Hypothalamus (tissue), 51 donors: ENCODE measurements at regions not wholly inside any gene's neighbourhood (a gene's known extent, or its start where the extent isn't known, plus 50 kb on each side); places are given as distances from the start of the nearest gene placed in this dataset.
"Not testable (repeated sequence)": the region's sequence is repeated elsewhere in the genome, so short reads cannot be mapped to it uniquely, and the experiment has no call there.

Source experiments
- DNase-seq, 51 donors: peaks; one replicate each; lab custom pipeline; 2025; lab: John Stamatoyannopoulos, UW

DNA sequence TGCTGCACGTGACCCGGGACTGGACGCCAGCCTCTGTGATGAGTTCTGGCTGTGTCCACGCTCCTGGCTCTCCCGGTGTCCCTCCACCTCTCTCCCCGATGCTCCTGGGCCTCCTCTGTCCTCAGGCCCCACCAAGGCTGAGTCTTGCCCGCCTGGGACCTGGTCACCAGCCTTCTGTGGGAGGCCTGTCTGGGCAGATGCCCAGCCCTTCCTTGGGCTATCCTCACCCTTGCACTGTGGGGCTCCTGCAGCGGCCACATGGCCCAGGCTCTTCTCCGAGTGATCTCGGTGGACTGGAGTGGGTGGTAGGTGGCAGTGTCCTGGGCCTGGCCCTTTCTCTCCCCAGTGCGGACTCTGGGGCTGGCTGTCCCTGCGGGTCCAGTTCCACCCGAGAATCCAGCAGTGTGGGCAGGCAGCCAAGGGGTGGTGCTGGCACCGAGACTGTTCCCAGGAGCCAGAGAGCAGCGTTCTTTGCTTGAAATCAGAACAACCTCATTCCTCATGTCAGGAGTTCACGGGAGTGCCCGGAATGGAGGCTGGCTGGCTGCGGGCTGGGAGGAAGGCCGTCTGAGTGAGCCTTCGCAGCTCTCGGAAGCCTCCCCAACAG is 94.6 kb downstream of the TMEM121 start:
- not testable (repeated sequence) for DNase-seq

DNA sequence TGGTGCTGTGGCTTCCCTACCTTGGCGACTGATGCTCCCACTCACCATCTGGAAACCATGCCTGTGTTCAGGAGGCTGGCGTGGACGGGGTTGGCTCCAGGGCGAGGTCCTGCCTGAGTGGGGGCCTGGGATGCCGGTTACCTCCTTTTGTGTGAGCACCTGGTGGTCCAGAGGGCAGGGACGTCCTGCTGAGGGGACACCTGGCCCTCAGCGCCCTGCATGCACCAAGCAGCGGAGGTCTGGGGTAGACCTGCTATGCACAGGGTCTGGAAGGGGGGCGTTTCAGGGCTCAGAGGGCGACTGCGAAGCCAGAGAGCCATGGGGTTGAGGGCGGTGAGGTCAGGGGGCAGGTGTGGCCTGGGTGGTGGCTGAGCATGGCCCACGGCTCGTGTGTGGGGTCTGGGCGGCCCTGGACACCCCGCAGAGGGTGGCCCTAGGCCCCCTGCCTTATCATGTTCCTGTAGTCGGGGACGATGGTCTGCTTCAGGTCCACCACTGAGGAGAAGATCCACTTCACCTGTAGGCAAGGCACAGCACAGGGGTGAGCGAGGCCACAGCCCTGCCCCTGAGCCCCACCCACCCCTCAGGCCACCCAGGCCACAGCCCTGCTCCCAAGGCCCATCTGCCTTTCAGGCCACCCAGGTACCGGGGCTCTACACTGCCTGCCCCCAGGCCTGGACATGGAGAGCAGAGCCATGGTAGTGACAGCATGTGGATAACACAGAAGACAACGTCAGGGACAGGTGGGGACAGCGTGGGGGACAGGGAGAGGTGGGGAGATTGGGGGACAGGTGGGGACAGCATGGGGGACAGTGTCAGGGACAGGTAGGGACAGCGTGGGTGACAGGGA is 95.3 kb downstream of the TMEM121 start:
- not testable (repeated sequence) for DNase-seq

DNA sequence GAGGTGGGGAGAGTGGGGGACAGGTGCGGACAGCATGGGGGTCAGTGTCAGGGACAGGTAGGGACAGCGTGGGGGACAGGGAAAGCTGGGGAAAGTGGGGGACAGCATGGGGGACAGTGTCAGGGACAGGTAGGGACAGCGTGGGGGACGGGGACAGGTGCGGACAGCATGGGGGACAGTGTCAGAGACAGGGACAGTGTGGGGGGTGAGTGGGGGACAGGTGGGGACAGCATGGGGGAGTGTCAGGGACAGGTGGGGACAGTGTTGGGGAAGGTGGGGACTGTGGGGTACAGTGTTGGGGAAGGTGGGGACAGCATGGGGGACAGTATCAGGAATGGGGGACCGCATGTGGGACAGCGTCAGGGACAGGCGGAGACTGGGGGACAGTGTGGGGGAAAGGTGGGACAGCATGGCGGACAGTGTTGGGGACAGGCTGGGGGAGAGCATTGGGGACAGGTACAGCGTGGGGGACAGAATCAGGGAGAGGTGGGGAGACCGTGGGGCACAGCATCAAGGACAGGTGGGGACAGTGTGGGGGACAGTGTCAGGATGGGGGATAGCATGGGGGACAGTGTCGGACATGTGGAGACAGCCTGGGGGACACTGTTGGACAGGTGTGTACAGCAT is 96.1 kb downstream of the TMEM121 start:
- no peak for DNase-seq

DNA sequence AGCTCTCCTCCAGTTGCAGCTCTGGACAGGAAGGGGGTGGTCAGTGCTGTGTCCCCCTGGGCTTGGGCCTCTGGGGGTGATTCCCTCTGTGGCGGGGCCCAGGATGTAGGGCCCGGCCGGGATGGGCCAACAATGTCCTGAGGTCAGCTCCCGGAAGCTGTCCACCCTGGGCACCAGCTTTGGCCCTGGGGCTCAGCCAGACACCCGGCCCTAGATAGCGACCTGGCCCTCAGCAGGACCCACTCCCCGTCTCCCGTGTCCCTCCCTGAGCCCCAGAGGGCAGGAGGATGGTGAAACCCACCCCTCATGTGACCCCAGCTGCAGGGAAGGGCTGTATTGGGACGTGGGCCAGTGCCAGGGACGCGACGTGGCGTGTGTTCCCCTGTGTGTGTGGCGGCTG is 96.8 kb downstream of the TMEM121 start:
- not testable (repeated sequence) for DNase-seq

DNA sequence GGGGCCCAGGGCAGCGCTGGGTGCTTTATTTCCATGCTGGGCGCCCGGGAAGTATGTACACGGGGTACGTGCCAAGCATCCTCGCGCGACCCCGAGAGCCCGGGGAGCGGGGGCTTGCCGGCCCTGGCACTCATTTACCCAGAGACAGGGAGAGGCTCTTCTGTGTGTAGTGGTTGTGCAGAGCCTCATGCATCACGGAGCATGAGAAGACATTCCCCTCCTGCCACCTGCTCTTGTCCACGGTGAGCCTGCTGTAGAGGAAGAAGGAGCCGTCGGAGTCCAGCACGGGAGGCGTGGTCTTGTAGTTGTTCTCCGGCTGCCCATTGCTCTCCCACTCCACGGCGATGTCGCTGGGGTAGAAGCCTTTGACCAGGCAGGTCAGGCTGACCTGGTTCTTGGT is 98.0 kb downstream of the TMEM121 start:
- not testable (repeated sequence) for DNase-seq

DNA sequence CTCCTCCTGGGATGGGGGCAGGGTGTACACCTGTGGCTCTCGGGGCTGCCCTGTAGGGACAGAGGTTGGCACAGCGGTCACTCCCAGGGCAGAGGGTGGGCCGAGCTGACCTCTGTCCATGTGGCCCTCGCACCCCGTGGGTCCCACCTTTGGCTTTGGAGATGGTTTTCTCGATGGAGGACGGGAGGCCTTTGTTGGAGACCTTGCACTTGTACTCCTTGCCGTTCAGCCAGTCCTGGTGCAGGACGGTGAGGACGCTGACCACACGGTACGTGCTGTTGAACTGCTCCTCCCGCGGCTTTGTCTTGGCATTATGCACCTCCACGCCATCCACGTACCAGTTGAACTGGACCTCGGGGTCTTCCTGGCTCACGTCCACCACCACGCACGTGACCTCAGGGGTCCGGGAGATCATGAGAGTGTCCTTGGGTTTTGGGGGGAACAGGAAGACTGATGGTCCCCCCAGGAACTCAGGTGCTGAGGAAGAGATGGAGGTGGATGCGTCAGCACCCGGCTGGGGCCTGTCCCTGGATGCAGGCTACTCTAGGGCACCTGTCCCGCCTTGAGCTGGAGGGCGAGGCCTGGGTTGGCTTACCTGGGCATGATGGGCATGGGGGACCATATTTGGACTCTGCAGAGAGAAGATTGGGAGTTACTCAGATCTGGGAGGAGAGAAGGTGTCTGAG is 98.5 kb downstream of the TMEM121 start:
- DNase-seq: not testable (repeated sequence)

DNA sequence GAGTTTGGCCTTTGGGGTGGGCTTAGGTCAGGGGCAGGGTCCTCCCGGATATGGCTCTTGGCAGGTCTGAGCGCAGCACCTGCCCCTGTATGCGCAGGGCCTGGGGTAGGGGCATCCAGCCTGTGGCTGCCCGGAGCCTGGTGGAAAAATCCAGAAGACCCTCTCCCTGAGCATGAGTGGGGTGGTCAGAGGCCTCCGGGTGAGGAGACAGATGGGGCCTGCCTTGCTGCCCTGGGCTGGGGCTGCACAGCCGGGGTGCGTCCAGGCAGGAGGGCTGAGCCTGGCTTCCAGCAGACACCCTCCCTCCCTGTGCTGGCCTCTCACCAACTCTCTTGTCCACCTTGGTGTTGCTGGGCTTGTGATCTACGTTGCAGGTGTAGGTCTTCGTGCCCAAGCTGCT is 99.1 kb downstream of the TMEM121 start:
- not testable (repeated sequence) for DNase-seq

DNA sequence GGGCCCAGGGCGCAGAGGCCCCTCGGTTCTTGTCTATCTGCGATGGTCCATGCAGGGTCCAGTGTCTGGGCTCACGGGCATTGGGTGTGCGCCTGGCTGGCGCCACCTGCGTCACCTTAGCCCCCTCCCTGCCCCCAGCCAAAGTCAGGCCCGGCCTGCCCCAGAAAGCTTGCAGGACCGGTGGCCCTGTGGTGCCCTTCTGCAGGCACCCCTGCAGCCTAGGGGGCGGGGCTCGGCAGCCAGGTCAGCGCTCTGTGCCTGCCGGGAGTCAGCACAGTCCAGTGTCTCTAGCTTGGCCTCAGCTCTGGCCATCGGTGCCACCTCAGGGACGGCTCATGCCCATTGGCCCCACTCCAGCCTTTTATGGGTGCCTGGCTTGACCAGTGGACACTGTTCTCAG is 99.7 kb downstream of the TMEM121 start:
- not testable (repeated sequence) for DNase-seq

DNA sequence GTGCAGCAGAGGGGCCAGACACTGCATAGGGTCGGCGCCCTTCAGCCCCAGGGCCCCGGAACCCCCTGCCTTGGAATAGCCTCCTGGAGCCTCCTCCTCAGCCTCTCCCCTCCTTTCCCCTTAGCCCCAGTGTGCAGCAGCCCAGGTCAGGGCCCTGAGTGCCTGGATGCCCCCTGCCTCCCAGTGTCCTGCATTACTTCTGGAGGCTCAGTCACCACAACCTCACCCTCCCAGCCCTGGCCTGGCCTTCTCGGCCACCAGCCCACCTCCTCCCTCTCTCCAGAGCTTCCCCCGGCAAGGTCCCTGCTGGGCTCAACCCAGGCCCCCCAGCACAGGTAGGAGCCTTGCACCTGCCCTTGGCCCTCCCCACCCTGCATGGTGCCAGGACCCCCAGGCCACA is 100.3 kb downstream of the TMEM121 start:
- not testable (repeated sequence) for DNase-seq

DNA sequence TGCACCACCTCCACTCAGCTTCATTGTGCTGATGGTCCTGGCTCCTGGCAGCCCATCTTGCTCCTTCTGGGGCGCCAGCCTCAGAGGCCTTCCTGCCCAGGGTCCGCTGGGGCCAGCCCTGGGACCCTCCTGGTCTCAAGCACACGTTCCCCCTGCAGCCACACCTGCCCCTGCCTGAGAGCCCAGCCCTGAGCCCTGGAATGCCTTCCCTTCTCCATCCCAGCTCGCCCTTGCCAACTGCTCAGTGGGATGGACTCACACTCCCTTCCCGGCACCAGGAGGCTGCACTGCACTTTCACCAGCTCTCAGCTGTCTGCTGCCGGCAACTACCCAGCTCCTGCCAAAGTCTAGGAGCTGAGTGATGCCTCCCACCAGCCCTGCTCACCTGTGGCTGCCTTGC is 100.9 kb downstream of the TMEM121 start:
- DNase-seq: not testable (repeated sequence)

DNA sequence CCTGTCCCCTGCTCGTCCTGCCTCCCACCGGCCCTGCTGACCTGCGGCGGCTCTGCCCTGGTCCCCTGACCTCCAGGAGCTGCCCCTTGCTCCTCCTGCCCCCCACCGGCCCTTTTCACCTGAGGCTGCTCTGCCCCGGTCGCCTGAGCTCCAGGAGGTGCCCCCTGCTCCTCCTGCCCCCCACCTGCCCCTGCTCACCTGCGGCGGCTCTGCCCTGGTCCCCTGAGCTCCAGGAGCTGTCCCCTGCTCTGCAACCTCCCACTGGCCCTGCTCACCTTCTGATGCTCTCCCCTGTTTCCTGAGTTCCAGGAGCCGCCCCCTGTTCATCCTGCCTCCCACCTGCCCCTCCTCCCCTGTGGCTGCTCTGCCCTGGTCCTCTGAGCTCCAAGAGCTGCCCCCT is 101.3 kb downstream of the TMEM121 start:
- DNase-seq: no peak

DNA sequence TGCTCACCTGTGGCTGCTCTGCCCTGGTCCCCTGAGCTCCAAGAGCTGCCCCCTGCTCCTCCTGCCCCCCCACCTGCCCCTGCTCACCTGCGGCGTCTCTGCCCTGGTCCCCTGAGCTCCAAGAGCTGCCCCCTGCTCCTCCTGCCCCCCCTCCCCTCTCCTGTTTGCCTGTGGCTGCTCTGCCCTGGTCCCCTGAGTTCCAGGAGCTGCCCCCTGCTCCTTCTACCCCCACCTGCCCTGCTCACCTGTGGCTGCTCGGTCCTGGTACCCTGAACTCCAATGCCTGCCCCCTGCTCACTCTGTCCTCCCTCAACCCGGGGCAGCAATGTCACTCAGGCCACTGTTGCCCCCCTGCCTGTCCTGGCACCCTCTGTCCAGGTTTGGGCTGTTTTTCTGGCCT is 101.7 kb downstream of the TMEM121 start:
- not testable (repeated sequence) for DNase-seq

DNA sequence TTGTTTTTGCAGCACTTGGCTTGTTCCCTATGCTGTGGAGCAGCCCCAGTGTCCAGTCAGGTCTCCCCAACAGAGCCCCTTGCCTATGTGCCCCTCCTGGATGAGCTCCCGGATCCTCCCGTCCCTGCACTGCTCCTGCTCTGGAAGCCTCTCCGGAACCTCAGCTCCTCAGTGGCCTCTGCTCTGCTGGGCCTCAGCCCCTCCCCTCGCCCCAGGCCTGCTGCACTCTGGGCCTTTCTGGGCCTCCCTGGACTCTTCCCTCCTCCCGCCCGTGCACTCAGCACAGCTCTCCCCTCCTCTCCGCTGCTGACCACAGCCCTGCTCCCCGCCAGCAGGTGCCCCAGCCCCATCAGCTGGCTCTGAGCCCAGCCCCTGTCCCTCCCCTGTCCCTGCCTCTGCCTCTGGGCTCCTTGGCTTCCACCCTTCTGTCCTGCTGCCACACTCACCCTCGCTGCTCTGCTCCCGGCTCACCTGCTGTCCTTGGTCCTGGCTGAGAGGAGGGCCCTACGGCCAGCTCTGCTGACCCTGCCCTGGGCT is 102.2 kb downstream of the TMEM121 start:
- not testable (repeated sequence) for DNase-seq

DNA sequence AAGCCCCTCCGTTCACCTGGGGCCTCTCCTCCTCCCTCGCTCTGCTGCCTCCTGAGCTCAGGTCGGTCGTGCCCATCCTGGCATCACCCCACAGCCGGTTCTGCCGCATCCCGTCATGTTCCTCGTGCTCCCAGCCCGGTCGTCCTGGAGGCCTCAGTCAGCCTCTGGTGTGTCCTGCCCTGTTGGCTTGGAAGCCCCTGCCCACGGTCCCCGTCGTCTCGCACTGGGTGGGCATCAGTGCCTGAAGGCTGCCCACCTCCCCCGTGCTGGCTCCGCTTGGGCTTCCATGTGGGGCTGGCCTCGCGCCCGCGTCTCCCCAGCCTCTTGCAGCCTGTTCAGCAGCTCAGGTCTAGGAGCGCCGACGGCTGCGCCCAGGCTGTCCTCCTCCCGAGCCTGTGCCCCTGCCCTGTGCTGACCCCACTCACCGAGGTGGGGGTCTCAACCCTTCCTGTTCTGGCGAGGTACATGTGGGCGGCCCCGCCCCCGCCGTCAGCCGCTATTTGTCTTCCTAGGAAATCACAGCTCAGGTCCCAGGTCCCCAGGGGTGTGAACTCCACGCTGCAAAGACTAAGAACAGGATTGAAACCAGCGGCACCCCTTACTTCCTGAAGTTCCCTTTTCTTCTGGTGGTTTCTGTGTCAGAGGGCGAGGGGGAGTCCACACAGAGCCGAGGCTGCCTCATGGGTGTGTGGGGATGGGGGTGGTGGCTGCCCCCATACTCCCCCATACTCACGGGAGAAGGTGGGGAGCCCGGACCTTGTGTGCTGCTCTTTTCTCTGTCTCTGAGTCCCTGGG is 102.9 kb downstream of the TMEM121 start:
- not testable (repeated sequence) for DNase-seq

DNA sequence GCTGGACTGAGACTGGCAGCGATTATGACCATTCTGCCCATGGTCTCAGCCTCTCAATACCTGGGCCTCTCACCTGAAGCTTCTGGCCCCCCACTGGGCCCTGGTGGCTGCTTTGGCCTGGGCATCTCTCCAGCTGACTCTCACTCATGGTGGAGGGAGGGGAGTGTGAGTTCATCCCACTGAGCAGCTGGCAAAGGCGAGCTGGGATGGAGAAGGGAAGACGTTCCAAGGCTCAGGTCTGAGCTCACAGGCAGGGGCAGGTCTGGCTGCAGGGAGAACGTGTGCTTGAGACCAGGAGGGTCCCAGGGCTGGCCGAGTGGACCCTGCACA is 103.5 kb downstream of the TMEM121 start:
- DNase-seq: no peak

DNA sequence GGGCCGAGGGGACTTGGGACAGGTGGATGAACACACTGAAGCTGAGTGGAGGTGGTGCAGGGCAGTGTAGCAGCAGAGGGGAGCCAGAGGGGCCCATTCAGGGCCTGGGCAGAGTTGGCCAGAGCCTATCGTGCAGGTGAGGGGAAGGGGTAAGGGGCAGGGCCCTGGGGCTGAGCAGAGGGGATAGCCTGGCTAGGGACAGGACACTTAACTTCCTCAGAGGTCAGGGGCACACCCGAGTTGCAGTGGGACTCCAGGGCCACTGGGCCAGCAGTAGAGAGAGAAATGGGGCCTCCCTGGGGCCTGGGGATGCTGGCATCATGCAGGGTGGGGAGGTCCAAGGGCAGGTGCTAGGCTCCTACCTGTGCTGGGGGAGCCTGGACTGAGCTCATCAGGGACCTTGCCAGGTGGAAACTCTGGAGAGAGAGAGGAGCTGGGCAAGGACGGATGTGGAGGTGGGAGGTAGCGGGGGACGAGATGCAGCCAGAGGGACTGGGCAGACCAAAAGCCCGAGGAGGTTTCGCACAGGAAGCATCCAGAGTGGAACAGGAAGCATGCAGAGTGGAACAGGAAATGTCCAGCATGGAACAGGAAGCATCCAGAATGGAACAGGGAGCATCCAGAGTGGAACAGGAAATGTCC is 104.0 kb downstream of the TMEM121 start:
- not testable (repeated sequence) for DNase-seq

DNA sequence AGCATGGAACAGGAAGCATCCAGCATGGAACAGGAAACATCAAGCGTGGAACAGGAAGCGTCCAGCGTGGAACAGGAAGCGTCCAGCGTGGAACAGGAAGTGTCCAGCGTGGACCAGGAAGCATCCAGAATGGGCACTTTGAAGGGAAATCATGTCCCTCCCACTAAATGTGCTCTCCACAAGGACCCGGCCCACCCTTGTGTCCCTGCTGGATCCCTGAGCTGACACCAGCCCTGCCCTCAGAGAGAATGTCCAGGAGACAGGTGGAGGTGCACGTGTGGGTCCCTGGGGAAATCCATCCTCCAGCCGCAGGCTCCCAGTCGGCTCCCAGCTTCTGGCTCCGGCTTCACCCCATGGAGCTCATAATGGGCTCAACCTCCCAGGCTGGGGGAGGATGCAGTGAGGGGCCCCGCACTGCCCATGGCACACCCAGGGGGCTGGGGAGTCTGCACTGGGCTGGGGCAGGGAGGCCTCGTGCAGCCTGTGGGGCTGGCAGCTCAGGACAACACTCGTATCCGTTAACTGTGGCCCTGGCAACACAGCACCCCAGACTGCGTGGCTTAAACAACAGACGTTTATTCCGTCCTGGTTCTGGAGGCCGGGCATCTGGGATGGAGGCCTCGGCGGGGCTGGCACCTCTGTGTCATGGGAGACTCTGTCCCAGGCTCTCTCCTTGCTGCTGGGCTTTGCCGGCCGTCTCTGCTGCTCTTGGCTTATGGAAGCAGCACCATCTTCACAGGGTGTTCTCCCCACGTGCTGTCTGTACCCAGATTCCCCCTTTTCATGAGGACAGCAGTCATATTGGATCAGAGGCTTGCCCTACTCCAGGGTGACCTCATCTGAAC is 104.8 kb downstream of the TMEM121 start:
- not testable (repeated sequence) for DNase-seq

DNA sequence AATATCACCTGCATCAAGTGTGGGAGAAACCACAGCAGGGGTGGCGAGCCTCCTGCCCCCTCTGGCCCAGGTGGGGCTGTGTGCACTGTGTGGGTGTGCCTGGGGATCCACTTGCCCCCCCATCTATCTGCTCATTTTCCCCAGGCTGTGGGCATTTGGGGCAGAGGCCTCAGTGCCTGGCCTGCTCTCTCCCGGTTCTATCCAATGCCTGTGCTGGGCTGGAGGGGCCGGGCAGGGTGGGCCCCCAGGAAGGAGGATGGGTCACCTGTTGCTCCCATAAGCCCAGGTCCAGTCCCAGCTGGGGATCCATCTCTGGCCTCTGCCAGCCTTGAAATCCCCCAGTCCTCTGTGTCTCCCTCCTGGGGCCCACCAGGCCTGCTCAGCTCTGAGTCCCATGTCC is 105.6 kb downstream of the TMEM121 start:
- DNase-seq: no peak

DNA sequence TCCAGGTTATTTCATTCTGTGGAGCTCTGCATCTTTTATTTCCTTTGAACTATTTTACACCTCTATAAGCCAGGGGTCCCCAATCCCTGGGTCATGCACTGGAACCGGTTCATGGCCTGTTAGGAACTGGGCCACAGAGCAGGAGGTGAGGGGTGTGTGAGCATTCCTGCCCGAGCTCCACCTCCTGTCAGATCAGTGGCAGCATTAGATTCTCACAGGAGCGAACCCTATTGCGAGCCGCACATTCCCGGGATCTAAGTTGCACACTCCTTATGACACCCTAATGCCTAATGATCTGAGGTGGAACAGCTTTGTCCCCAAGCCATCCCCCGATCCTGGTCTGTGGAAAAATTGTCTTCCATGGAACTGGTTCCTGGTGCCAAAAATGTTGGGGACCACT is 107.2 kb downstream of the TMEM121 start:
- not testable (repeated sequence) for DNase-seq
